GM12873 (cell line): ENCODE measurements at regions not wholly inside any gene's neighbourhood (a gene's known extent, or its start where the extent isn't known, plus 50 kb on each side); places are given as distances from the start of the nearest gene placed in this dataset.

Source experiments
- CTCF ChIP-seq: IDR thresholded peaks from 2 replicates; pipeline ENCODE4 v1.5.1; 2012; ENCODE audit warnings: low read depth, mild to moderate bottlenecking, moderate library complexity, low read length, control low read depth; ENCODE audit not compliant: insufficient read depth; ENCODE audit errors: missing control alignments

GRCh38 chr4:156560701-156561100 is 410.9 kb downstream of the PDGFC start:
- no peak for TF ChIP-seq CTCF

- no peak for TF ChIP-seq CTCF
Observed at GRCh38 chr4:156559346-156559745, 412.3 kb downstream of the PDGFC start.

- no peak for TF ChIP-seq CTCF
Observed at GRCh38 chr4:156558373-156559025, 413.1 kb downstream of the PDGFC start.

GRCh38 chr4:156557920-156558319 is 413.7 kb downstream of the PDGFC start:
- TF ChIP-seq CTCF = no peak

GRCh38 chr4:156556336-156556735 is 415.3 kb downstream of the PDGFC start:
- no peak for TF ChIP-seq CTCF

GRCh38 chr4:156553659-156554058 is 417.9 kb downstream of the PDGFC start:
- no peak for TF ChIP-seq CTCF

- TF ChIP-seq CTCF = no peak
Observed at GRCh38 chr4:156547891-156548290, 423.7 kb downstream of the PDGFC start.
